ENCODE measurements at regions not wholly inside any gene's neighbourhood (a gene's known extent, or its start where the extent isn't known, plus 50 kb on each side); places are given as distances from the start of the nearest gene placed in this dataset.
"Not testable (repeated sequence)": the region's sequence is repeated elsewhere in the genome, so short reads cannot be mapped to it uniquely, and the experiment has no call there.

GRCh38 chr11:71178076-71178475, 74.3 kb downstream of the SHANK2 start:
- DNase-seq (ENCODE audit: low read depth) = peak; percentile 74
- TF ChIP-seq CTCF (IDR thresholded peaks at IDR 0.05; ENCODE audit: insufficient read depth, low read depth, low read length, missing control alignments) = no peak
- no peak overlapping the region for H3K4me3 ChIP-seq (ENCODE audit: low read length)

GRCh38 chr11:71176812-71177211, 75.6 kb downstream of the SHANK2 start:
- H3K4me3 ChIP-seq (ENCODE audit: low read length) = no peak overlapping the region
- no peak for TF ChIP-seq CTCF (IDR thresholded peaks at IDR 0.05; ENCODE audit: insufficient read depth, low read depth, low read length, missing control alignments)
- no peak for DNase-seq (ENCODE audit: low read depth)

- DNase-seq (ENCODE audit: low read depth) = no peak
- TF ChIP-seq CTCF (IDR thresholded peaks at IDR 0.05; ENCODE audit: insufficient read depth, low read depth, low read length, missing control alignments) = no peak
- H3K4me3 ChIP-seq (ENCODE audit: low read length) = no peak overlapping the region
Observed at GRCh38 chr11:71173709-71174108, 78.7 kb downstream of the SHANK2 start.

GRCh38 chr11:71172680-71173079, 79.7 kb downstream of the SHANK2 start:
- no peak for DNase-seq (ENCODE audit: low read depth)
- no peak for TF ChIP-seq CTCF (IDR thresholded peaks at IDR 0.05; ENCODE audit: insufficient read depth, low read depth, low read length, missing control alignments)
- no peak overlapping the region for H3K4me3 ChIP-seq (ENCODE audit: low read length)

- DNase-seq (ENCODE audit: low read depth) = no peak
- no peak for TF ChIP-seq CTCF (IDR thresholded peaks at IDR 0.05; ENCODE audit: insufficient read depth, low read depth, low read length, missing control alignments)
- H3K4me3 ChIP-seq (ENCODE audit: low read length) = no peak overlapping the region
Observed at GRCh38 chr11:71171576-71171975, 80.8 kb downstream of the SHANK2 start.

- no peak for DNase-seq (ENCODE audit: low read depth)
- TF ChIP-seq CTCF (IDR thresholded peaks at IDR 0.05; ENCODE audit: insufficient read depth, low read depth, low read length, missing control alignments) = no peak
- no peak overlapping the region for H3K4me3 ChIP-seq (ENCODE audit: low read length)
Observed at GRCh38 chr11:71170624-71171423, 81.6 kb downstream of the SHANK2 start.

GRCh38 chr11:71169313-71169712, 83.1 kb downstream of the SHANK2 start:
- DNase-seq (ENCODE audit: low read depth) = no peak
- TF ChIP-seq CTCF (IDR thresholded peaks at IDR 0.05; ENCODE audit: insufficient read depth, low read depth, low read length, missing control alignments) = no peak
- no peak overlapping the region for H3K4me3 ChIP-seq (ENCODE audit: low read length)

- H3K4me3 ChIP-seq (ENCODE audit: low read length); DNase-seq (ENCODE audit: low read depth): not testable (repeated sequence)
Observed at GRCh38 chr11:71167814-71168213, 84.6 kb downstream of the SHANK2 start.

All from epithelial cell of esophagus (primary cell).